Dedifferentiated amniotic fluid mesenchymal stem cell (primary cell): ENCODE measurements at regions not wholly inside any gene's neighbourhood (a gene's known extent, or its start where the extent isn't known, plus 50 kb on each side); places are given as distances from the start of the nearest gene placed in this dataset.

Experiments used
- DNase-seq: peaks from one replicate; pipeline ENCODE4 v3.0.0-alpha.2; 2016; ENCODE audit errors: extremely low spot score

- DNase-seq: no peak
Measured at GRCh38 chr5:143498821-143499220, 95.3 kb upstream of the NR3C1 start.

- no peak for DNase-seq
Measured at GRCh38 chr5:143497749-143498148, 94.3 kb upstream of the NR3C1 start.

- DNase-seq: no peak
Measured at GRCh38 chr5:143496943-143497342, 93.5 kb upstream of the NR3C1 start.

- no peak for DNase-seq
Measured at GRCh38 chr5:143495821-143496275, 92.4 kb upstream of the NR3C1 start.

GRCh38 chr5:143495110-143495509 lies 91.6 kb upstream of the NR3C1 start:
- no peak for DNase-seq

GRCh38 chr5:143494595-143494994 lies 91.1 kb upstream of the NR3C1 start:
- DNase-seq: no peak

- DNase-seq: peak; percentile 81
Measured at GRCh38 chr5:143494162-143494561, 90.7 kb upstream of the NR3C1 start.

- no peak for DNase-seq
Measured at GRCh38 chr5:143492783-143493182, 89.3 kb upstream of the NR3C1 start.

- DNase-seq: no peak
Measured at GRCh38 chr5:143491646-143492045, 88.2 kb upstream of the NR3C1 start.

GRCh38 chr5:143488381-143488780 lies 84.9 kb upstream of the NR3C1 start:
- no peak for DNase-seq

- no peak for DNase-seq
Measured at GRCh38 chr5:143484601-143485000, 81.1 kb upstream of the NR3C1 start.

GRCh38 chr5:143481697-143482531 lies 78.4 kb upstream of the NR3C1 start:
- DNase-seq: peak; percentile 38

- no peak for DNase-seq
Measured at GRCh38 chr5:143480001-143480400, 76.5 kb upstream of the NR3C1 start.

GRCh38 chr5:143479394-143479793 lies 75.9 kb upstream of the NR3C1 start:
- no peak for DNase-seq

GRCh38 chr5:143476601-143477211 lies 73.2 kb upstream of the NR3C1 start:
- DNase-seq: no peak

- no peak for DNase-seq
Measured at GRCh38 chr5:143474616-143475015, 71.1 kb upstream of the NR3C1 start.

GRCh38 chr5:143473481-143473880 lies 70.0 kb upstream of the NR3C1 start:
- DNase-seq: no peak

GRCh38 chr5:143472576-143472975 lies 69.1 kb upstream of the NR3C1 start:
- no peak for DNase-seq

- no peak for DNase-seq
Measured at GRCh38 chr5:143471666-143472464, 68.4 kb upstream of the NR3C1 start.

GRCh38 chr5:143471041-143471509 lies 67.6 kb upstream of the NR3C1 start:
- DNase-seq: peak; percentile 31

- no peak for DNase-seq
Measured at GRCh38 chr5:143470120-143470519, 66.6 kb upstream of the NR3C1 start.

- DNase-seq: no peak
Measured at GRCh38 chr5:143469125-143469524, 65.6 kb upstream of the NR3C1 start.
